ENCODE measurements at regions not wholly inside any gene's neighbourhood (a gene's known extent, or its start where the extent isn't known, plus 50 kb on each side); places are given as distances from the start of the nearest gene placed in this dataset.

DNA sequence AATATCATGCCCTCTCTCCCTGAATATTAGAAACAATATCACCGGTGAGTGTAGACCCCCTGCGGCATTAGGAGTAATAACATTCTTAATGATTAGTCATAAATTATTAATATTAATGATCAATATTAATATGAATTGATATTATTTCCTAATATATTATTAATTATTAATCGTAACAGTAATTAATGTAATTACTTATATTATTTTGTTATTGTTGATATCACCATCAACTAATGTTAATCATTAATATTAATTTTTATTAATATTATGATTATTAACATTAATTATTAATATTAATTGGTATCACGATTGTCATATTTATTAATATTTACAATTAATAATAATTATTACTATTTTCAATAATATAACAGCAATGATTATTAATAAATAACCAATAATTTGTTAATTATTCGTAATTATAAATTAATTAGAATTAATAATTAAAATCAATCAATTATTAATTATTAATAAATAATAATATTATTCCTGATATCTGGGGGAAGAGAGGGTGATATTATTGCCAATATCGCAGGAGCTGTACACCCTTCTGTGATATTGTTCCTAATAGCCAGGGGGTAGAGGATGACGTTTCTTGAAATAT, 528.8 kb upstream of the PCDH20 start:
- TF ChIP-seq, protein P1, sequence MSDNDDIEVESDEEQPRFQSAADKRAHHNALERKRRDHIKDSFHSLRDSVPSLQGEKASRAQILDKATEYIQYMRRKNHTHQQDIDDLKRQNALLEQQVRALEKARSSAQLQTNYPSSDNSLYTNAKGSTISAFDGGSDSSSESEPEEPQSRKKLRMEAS (CRISPR knock-in tag; IDR thresholded peaks at IDR 0.05): no peak
- TF ChIP-seq, protein P2, sequence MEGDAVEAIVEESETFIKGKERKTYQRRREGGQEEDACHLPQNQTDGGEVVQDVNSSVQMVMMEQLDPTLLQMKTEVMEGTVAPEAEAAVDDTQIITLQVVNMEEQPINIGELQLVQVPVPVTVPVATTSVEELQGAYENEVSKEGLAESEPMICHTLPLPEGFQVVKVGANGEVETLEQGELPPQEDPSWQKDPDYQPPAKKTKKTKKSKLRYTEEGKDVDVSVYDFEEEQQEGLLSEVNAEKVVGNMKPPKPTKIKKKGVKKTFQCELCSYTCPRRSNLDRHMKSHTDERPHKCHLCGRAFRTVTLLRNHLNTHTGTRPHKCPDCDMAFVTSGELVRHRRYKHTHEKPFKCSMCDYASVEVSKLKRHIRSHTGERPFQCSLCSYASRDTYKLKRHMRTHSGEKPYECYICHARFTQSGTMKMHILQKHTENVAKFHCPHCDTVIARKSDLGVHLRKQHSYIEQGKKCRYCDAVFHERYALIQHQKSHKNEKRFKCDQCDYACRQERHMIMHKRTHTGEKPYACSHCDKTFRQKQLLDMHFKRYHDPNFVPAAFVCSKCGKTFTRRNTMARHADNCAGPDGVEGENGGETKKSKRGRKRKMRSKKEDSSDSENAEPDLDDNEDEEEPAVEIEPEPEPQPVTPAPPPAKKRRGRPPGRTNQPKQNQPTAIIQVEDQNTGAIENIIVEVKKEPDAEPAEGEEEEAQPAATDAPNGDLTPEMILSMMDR (IDR thresholded peaks at IDR 0.05): no peak
- TF ChIP-seq, protein P3, sequence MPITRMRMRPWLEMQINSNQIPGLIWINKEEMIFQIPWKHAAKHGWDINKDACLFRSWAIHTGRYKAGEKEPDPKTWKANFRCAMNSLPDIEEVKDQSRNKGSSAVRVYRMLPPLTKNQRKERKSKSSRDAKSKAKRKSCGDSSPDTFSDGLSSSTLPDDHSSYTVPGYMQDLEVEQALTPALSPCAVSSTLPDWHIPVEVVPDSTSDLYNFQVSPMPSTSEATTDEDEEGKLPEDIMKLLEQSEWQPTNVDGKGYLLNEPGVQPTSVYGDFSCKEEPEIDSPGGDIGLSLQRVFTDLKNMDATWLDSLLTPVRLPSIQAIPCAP (CRISPR knock-in tag; IDR thresholded peaks at IDR 0.05): no peak
- TF ChIP-seq TEAD4 (CRISPR knock-in tag; IDR thresholded peaks at IDR 0.05) (no peak), ZBTB21 (CRISPR knock-in tag; IDR thresholded peaks at IDR 0.05; ENCODE audit: borderline replicate concordance) (no peak), SMAD4 (CRISPR knock-in tag; IDR thresholded peaks at IDR 0.05) (no peak), ZNF121 (CRISPR knock-in tag; IDR thresholded peaks at IDR 0.05) (no peak), NR3C1 (CRISPR knock-in tag; conservative IDR thresholded peaks at IDR 0.05; ENCODE audit: low read depth) (no peak)
- TF ChIP-seq, protein P4, sequence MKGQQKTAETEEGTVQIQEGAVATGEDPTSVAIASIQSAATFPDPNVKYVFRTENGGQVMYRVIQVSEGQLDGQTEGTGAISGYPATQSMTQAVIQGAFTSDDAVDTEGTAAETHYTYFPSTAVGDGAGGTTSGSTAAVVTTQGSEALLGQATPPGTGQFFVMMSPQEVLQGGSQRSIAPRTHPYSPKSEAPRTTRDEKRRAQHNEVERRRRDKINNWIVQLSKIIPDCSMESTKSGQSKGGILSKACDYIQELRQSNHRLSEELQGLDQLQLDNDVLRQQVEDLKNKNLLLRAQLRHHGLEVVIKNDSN (CRISPR knock-in tag; IDR thresholded peaks at IDR 0.05): no peak
- TF ChIP-seq, protein P5, sequence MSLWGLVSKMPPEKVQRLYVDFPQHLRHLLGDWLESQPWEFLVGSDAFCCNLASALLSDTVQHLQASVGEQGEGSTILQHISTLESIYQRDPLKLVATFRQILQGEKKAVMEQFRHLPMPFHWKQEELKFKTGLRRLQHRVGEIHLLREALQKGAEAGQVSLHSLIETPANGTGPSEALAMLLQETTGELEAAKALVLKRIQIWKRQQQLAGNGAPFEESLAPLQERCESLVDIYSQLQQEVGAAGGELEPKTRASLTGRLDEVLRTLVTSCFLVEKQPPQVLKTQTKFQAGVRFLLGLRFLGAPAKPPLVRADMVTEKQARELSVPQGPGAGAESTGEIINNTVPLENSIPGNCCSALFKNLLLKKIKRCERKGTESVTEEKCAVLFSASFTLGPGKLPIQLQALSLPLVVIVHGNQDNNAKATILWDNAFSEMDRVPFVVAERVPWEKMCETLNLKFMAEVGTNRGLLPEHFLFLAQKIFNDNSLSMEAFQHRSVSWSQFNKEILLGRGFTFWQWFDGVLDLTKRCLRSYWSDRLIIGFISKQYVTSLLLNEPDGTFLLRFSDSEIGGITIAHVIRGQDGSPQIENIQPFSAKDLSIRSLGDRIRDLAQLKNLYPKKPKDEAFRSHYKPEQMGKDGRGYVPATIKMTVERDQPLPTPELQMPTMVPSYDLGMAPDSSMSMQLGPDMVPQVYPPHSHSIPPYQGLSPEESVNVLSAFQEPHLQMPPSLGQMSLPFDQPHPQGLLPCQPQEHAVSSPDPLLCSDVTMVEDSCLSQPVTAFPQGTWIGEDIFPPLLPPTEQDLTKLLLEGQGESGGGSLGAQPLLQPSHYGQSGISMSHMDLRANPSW (CRISPR knock-in tag; conservative IDR thresholded peaks at IDR 0.05; ENCODE audit: low read depth): no peak
- TF ChIP-seq, protein P6, sequence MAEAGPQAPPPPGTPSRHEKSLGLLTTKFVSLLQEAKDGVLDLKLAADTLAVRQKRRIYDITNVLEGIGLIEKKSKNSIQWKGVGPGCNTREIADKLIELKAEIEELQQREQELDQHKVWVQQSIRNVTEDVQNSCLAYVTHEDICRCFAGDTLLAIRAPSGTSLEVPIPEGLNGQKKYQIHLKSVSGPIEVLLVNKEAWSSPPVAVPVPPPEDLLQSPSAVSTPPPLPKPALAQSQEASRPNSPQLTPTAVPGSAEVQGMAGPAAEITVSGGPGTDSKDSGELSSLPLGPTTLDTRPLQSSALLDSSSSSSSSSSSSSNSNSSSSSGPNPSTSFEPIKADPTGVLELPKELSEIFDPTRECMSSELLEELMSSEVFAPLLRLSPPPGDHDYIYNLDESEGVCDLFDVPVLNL (CRISPR knock-in tag; IDR thresholded peaks at IDR 0.05; ENCODE audit: borderline replicate concordance, low read depth): no peak
